ENCODE measurements at regions not wholly inside any gene's neighbourhood (a gene's known extent, or its start where the extent isn't known, plus 50 kb on each side); places are given as distances from the start of the nearest gene placed in this dataset.

- no peak for TF ChIP-seq ZNF274 (IDR thresholded peaks at IDR 0.05; ENCODE audit: low read depth, low read length)
- no peak overlapping the region for H3K4me3 ChIP-seq (ENCODE audit: low read length)
Observed at GRCh38 chr11:95483339-95483738, 252.3 kb upstream of the SESN3 start.

DNA sequence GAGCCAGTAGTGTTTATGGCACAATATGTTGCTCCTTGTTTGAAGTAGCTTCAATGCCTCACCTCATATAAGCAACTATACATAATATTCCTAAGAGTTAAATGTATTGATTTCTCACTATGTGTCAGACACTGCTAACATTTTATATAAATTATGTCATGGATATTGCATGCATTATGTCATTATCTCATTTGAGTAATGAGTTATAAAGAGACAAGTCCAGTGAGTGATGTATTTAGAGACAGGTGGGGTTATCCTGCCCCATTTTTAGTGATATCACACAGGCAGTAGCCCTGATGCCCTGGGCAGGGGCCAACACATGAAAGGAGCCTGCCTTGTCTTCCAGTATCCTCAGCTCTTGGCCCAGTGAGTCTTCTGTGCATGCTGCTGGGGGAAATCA is 247.0 kb upstream of the SESN3 start:
- H3K4me3 ChIP-seq (ENCODE audit: low read length): no peak overlapping the region
- TF ChIP-seq ZNF274 (IDR thresholded peaks at IDR 0.05; ENCODE audit: low read depth, low read length): no peak

DNA sequence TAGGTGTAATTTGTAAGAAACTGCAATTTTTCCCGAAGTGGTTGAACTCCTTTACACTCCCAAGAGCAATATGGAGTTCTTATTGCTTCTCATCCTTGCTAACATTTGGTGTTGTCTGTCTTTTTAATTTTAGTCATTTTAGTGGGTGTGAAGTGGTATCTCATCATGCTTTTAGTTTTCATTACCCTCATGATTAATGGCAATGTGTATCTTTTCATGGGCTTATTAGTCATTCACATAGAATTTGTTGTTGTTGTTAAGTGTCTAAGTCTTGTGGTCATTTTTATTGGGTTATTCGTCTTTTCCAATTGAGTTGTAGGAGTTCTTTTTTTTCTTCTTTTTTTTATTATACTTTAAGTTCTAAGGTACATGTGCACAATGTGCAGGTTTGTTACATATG is 238.3 kb upstream of the SESN3 start:
- TF ChIP-seq ZNF274 (IDR thresholded peaks at IDR 0.05; ENCODE audit: low read depth, low read length): no peak
- H3K4me3 ChIP-seq (ENCODE audit: low read length): no peak overlapping the region

DNA sequence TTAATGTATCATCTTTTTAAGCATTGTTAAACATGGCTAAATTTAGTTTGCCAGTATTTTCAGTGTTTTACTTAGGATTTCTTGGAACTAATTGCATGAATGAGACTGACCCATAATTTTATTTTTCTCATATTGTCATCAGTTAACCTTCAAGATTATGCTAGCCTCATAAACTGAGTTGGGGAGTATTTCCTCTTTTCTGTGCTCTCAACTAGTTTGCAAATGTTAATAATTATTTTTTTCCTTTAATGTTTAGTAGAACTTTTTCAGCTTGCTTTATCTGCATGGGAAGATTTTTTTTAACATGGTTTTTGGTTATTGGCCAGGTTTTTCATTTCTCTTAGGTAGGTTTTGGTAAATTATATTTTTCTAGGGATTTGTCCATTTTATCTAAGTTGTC is 235.4 kb upstream of the SESN3 start:
- H3K4me3 ChIP-seq (ENCODE audit: low read length): no peak overlapping the region
- no peak for TF ChIP-seq ZNF274 (IDR thresholded peaks at IDR 0.05; ENCODE audit: low read depth, low read length)

DNA sequence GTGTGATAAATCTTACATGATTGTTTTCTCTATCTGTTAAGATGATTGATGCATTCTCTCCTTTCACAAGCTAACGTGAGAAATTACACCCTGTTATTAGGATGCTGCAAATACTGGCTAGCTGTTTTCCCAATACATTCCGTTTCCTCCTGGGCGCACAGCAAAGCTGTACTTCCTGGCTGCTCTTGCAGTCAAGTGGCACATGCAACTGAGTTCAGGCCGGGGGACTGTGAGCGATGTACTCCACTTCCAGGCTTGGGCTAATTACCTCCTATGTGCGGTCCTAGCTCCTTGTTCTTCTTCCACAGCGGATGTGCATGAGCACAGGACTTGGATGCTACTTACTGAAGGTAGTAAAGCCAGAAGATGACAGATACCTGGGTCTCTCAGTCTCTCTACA is 234.9 kb upstream of the SESN3 start:
- no peak overlapping the region for H3K4me3 ChIP-seq (ENCODE audit: low read length)
- TF ChIP-seq ZNF274 (IDR thresholded peaks at IDR 0.05; ENCODE audit: low read depth, low read length): no peak

GRCh38 chr11:95461858-95462257 is 230.9 kb upstream of the SESN3 start:
- H3K4me3 ChIP-seq (ENCODE audit: low read length): no peak overlapping the region
- no peak for TF ChIP-seq ZNF274 (IDR thresholded peaks at IDR 0.05; ENCODE audit: low read depth, low read length)

DNA sequence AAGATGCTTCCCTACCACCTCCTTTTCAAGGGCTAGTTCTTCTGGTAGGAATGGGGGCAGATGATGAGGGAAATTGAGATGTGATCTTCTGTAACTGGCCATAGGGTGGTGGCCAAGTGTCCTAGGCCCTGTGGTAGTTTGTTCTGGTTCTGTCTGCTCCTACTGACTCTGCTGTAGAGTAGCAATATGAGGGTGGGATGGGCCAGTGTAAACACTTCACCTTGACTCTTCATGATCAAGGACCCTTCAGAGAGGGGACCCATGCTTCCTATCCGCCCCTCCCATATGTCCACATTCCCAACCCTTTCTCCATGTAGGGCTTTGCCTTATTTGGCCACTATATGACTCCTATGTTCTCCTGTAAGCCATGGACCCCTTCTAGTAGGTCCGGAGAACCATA is 230.3 kb upstream of the SESN3 start:
- TF ChIP-seq ZNF274 (IDR thresholded peaks at IDR 0.05; ENCODE audit: low read depth, low read length): no peak
- H3K4me3 ChIP-seq (ENCODE audit: low read length): no peak overlapping the region

DNA sequence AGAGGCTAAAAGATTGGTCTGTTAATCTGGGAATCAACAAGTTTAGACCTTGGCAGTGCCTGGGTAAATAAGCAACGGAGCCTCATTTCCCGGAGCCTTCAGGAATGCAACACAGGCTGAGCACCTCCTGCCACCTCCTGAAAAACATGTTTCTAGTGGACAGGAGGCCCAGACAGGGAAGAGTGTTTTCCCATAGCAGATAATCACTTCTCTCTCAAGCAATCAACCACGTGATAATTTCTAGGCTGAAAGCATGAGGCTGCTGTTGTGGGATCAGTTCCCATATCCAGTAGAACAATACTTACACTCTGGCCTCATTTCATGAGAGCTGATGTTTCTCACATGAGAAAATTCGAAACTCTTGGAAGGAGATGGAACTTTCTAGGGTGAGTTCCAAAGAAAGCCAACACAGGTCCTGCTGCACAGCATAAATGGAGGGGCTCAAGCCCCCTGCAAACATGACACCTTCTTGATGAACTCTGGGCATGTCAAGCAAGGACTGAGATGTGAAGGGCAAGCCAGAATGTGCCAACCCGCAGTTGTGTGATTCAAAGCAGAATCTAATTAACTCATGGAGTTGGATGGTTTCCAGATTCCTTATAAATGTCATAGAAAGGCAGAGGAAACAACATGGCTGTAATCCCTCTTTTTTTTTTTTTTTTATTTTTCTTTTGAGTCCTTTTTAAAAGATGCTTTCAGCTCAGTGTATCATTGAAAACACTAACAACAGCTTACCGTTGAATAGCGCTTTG is 228.5 kb upstream of the SESN3 start:
- TF ChIP-seq ZNF274 (IDR thresholded peaks at IDR 0.05; ENCODE audit: low read depth, low read length): no peak
- H3K4me3 ChIP-seq (ENCODE audit: low read length): no peak overlapping the region

DNA sequence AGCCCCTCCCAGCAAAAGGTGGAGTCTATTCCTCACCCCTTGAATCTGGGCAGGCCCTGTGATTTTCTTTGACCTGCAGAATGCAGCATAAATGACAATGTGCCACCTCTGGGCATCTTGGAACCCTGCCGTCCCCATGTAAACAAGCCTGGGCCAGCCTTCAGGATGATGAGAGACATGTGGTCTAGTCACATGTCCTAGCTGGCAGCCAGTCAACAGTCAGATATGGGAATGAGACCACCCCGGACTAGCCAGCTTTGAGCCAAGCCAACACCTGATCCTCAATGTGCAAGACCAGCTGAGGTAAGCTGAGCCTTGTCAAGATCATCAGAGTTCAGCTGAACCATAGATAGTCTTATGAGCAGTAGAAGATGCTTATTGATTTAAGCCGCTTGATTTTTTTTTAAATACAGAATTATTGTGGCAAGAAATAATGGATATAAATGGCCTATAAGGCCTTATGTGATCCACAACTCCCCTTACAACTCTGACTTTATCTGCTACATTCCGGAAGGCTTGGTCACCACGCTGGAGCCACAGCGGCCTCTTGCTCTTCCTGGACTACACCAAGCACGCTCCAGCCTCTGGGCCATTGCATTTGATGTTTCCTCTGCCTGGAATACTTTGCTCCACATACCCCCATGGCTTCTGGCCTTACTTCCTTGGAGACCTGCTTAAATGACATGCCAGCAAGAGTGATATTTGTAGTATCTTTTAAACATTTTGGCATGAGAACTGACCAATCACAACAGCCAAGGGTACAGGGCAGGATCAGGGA is 225.9 kb upstream of the SESN3 start:
- no peak for TF ChIP-seq ZNF274 (IDR thresholded peaks at IDR 0.05; ENCODE audit: low read depth, low read length)
- H3K4me3 ChIP-seq (ENCODE audit: low read length): no peak overlapping the region

GRCh38 chr11:95455228-95455970 is 224.4 kb upstream of the SESN3 start:
- TF ChIP-seq ZNF274 (IDR thresholded peaks at IDR 0.05; ENCODE audit: low read depth, low read length): no peak
- no peak overlapping the region for H3K4me3 ChIP-seq (ENCODE audit: low read length)

DNA sequence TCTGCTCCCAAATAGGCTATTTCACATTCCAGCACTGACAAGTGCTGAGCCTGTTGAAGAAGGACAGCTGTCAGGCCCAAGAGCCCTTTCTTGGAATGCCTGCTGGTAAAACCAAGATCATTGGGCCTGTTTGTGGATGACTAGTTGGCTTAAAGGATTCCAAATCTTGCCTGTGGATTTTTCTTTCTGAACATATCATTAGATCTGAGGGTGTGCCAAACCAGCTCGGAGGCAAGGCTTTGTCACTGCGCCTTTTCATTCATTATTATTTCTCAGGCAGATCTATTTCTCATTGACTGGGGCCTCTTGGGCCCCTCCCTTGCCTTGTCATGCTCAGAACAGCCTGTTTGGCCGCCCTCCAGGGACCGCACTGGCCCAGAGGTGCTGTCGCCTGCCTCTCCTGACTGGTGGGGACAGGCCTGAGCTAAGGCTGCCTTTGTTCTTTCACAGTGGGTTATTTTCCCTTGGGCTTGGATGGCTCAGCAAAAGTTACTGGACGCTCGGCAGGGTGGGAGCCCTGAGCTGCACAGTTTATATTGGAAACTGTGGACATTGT is 222.7 kb upstream of the SESN3 start:
- no peak overlapping the region for H3K4me3 ChIP-seq (ENCODE audit: low read length)
- TF ChIP-seq ZNF274 (IDR thresholded peaks at IDR 0.05; ENCODE audit: low read depth, low read length): no peak

GRCh38 chr11:95451682-95452081 is 220.7 kb upstream of the SESN3 start:
- no peak overlapping the region for H3K4me3 ChIP-seq (ENCODE audit: low read length)
- TF ChIP-seq ZNF274 (IDR thresholded peaks at IDR 0.05; ENCODE audit: low read depth, low read length): no peak

DNA sequence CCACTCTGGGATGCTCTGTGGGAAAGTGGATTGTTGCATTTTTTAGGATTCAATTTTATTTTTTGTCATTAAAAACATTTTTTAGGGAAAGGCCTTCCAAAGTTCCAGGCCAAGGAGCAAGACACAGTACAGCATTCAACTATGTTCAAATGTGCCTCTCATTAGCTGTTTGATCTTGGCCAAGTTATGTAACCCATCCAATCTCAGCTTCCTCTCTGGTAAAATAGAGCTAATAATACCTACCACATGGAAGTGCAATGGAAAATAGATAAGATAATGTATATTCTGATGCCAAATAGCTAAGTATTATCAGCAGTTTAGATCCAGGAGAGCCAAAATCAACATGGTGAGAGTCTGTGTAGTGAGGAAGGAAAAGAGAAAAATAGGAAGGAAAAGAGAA is 220.3 kb upstream of the SESN3 start:
- TF ChIP-seq ZNF274 (IDR thresholded peaks at IDR 0.05; ENCODE audit: low read depth, low read length): no peak
- no peak overlapping the region for H3K4me3 ChIP-seq (ENCODE audit: low read length)

- TF ChIP-seq ZNF274 (IDR thresholded peaks at IDR 0.05; ENCODE audit: low read depth, low read length): no peak
Observed at GRCh38 chr11:95450547-95451123, 219.6 kb upstream of the SESN3 start.

More at GRCh38 chr11:95450547-95451123, 219.6 kb upstream of the SESN3 start:
- no peak overlapping the region for H3K4me3 ChIP-seq (ENCODE audit: low read length)
